Limb (tissue), 2 donors: ENCODE measurements at regions not wholly inside any gene's neighbourhood (a gene's known extent, or its start where the extent isn't known, plus 50 kb on each side); places are given as distances from the start of the nearest gene placed in this dataset.
"Not testable (repeated sequence)": the region's sequence is repeated elsewhere in the genome, so short reads cannot be mapped to it uniquely, and the experiment has no call there.

Source experiments
- DNase-seq, 2 donors: peaks; one replicate each; pipeline ENCODE4 v3.0.0-alpha.2; 2016; ENCODE audit errors: extremely low spot score in 2 of 2

GRCh38 chr5:69014007-69014406 is 79.8 kb upstream of the SLC30A5 start:
- not testable (repeated sequence) for DNase-seq

GRCh38 chr5:69019668-69020375 is 74.0 kb upstream of the SLC30A5 start:
- peak in 1 of 2 donors; percentile 36 for DNase-seq

GRCh38 chr5:69024241-69024651 is 69.6 kb upstream of the SLC30A5 start:
- DNase-seq, result no peak

GRCh38 chr5:69029292-69029691 is 64.5 kb upstream of the SLC30A5 start:
- no peak for DNase-seq

GRCh38 chr5:69030358-69031062 is 63.3 kb upstream of the SLC30A5 start:
- no peak for DNase-seq

- no peak for DNase-seq
Measured at GRCh38 chr5:69032009-69032408, 61.8 kb upstream of the SLC30A5 start.

GRCh38 chr5:69033690-69034089 is 60.1 kb upstream of the SLC30A5 start:
- DNase-seq, result no peak

GRCh38 chr5:69034898-69035297 is 58.9 kb upstream of the SLC30A5 start:
- DNase-seq, result no peak

- DNase-seq, result no peak
Measured at GRCh38 chr5:69035665-69036064, 58.1 kb upstream of the SLC30A5 start.

GRCh38 chr5:69038539-69038938 is 55.3 kb upstream of the SLC30A5 start:
- no peak for DNase-seq

GRCh38 chr5:69039829-69040228 is 54.0 kb upstream of the SLC30A5 start:
- DNase-seq, result no peak

GRCh38 chr5:69042500-69042899 is 51.3 kb upstream of the SLC30A5 start:
- DNase-seq, result no peak

GRCh38 chr5:69042915-69043654 is 50.7 kb upstream of the SLC30A5 start:
- DNase-seq, result peak; percentile 82 to 92

GRCh38 chr5:69043655-69043996 is 50.2 kb upstream of the SLC30A5 start:
- DNase-seq, result no peak
